Activated T-helper 1 cell treated with anti-CD3 and anti-CD28 coated beads, Interleukin-2, amount 50 U/mL, for 16 hours (primary cell): ENCODE measurements at regions not wholly inside any gene's neighbourhood (a gene's known extent, or its start where the extent isn't known, plus 50 kb on each side); places are given as distances from the start of the nearest gene placed in this dataset.
"Not testable (repeated sequence)": the region's sequence is repeated elsewhere in the genome, so short reads cannot be mapped to it uniquely, and the experiment has no call there.

Experiments used
- DNase-seq, 2 donors: peaks; one replicate each; pipeline ENCODE4 v3.0.0-alpha.2; 2020; ENCODE audit warnings: low read depth in 1 of 2, low spot score in 1 of 2

DNA sequence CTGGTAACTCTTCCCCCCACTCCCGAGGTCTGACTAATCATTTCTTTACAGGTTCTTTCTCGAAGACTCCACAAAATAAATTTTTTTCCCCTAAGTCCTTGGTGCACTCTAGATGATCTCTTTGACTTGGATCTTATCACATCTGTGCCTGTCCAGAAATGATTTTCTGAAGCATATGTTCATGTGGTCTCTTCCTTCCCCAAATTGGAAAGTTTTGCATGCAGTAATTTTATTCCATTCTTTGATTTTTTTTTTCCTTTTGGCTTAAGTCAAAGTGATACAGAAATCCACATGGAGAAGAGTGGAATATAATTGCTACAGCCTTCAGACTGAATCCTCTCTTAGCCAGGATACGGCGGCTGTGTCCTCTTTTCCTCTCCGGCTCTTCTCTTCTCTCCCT, 213.3 kb downstream of the BMP4 start:
- no peak for DNase-seq

- DNase-seq = no peak
Measured at GRCh38 chr14:53742233-53742620, 214.4 kb downstream of the BMP4 start.

DNA sequence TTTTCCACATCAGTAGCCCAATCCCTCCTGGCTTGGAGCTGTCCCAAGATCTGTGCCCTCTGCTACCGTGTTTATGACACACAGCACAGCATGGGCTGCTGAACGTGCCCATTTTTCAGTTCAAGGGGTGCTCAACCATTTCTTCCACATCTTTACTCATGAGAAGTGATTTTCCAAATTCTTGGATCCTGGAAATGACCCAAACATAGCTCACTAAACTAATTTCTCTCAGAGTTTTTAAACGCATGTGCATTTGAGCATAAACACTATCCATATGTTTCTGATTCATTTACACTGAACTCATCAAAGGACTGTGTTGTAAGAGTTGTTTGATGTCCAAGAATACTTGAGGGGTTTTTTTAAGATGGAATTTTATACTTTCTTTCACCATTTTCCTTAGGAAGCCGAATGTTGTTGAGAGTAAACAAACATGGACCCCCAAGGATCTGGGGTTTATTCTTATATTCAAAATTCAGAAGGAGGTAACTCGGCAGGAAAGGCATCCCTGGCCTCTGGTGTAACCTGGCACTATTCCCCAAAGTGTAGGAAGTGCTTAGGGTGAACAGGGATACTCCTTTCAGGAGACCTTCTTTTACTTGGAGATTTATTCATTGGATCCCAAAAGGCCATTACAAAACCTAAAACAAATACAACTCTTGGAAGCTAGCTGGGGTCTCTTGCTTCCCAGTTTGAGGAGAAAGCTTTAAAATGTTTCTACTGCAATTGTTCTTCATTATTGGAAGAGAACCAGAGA, 215.0 kb downstream of the BMP4 start:
- no peak for DNase-seq

GRCh38 chr14:53740570-53740969, 216.1 kb downstream of the BMP4 start:
- no peak for DNase-seq

- no peak for DNase-seq
Measured at GRCh38 chr14:53735916-53736315, 220.7 kb downstream of the BMP4 start.

DNA sequence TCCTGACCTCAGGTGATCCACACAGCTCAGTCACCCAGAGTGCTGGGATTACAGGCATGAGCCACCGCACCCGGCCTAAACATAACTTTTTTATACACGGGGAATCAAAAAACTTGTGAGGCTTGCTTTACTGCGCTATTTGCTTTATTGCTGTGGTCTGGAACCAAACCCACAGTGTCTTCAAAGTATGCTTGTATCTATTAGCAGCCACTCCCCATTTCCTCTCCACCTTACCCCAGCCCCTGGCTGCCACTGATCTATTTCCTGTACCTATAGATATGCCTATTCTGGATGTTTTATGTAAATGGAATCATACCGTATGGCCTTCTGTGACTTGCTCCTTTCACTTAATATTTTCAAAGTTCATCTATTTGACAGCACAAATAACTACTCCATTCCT, 233.4 kb downstream of the BMP4 start:
- no peak for DNase-seq

DNA sequence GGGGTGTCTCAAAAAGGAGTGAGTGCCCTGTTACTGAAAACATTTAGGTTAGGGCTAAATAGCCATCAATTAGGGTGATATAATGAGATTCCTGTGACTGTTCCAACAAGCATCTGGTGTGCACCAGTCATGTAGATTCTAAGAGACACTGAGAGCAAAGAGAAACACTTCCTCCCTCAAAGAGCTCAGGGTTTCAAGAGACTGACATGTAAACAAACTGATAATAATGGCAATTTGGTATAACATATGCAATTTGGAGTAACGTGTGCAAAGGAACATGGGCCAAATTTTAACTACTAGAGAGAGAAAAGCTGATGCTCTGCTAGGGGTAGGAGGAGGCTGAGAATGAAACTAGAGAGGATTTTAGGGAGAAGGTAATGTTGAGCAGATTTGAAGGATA, 237.1 kb downstream of the BMP4 start:
- DNase-seq = no peak

GRCh38 chr14:53716578-53716977, 240.0 kb downstream of the BMP4 start:
- no peak for DNase-seq

DNA sequence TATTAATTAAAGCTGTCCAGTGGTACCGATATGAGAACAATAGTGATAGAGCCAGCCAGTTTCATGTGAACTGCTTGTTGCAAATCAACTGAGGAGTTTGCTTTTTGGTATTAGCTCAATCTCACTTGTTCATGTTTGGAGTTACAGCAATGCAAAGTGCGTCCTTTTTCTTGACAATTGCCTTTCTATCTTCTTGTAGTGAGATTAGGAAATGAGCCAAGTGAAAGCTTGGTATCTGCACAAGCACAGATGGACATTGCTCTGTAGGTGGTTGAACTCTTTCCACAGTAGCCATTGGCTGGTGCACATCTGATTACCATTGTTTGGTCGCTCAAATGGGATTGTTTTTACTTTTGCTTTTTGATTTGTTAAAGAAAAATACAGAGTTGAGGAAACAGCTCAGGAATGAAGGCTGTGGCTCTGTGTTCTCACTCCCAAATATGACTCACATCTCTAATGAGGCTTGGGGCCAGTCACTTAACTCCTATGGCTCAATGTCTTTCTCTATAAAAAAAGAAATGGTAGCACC, 241.4 kb downstream of the BMP4 start:
- DNase-seq = no peak

DNA sequence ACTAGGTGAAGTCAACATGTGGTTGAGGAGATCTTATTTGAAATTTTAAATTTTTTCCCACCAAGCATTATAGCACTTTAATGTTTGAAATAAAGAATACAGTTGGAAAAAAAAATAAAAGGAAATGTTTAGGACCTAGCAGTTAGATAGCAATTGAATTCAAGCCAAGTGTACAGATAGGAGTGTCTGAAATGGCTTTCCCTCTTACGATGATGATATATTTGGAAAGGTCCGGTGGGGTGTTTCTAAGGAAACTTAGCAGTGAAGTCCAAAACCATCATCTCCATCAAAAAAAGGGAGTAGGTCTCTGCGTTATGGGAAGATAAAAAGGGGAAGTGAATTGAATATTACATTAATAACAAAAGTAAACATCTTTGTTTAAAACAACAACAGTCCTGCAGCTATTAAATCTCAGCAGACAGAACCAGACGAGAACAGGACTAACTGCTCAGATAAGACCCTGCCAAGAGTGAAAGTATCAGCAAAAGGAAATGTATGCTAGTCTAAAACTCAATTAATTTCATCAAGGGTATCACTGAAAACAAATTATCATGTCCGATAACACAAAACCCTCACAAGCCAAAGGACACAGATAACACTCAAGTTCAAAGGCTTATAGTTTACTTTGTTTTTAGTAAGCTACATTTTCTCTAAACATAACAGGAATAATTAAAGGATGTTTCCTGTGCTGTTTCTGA, 242.0 kb downstream of the BMP4 start:
- DNase-seq = no peak

DNA sequence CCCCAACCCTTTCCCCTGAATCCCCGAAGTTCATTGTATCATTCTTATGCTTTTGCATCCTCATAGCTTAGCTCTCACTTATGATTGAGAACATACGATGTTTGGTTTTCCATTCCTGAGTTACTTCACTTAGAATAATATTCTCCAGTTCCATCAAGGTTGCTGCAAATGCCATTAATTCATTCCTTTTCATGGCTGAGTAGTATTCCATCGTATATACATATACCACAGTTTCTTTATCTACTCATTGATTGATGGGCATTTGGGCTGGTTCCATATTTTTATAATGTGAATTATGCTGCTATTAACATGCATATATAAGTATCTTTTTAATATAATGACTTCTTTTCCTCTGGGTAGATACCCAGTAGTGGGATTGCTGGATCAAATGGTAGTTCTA, 243.7 kb downstream of the BMP4 start:
- not testable (repeated sequence) for DNase-seq

DNA sequence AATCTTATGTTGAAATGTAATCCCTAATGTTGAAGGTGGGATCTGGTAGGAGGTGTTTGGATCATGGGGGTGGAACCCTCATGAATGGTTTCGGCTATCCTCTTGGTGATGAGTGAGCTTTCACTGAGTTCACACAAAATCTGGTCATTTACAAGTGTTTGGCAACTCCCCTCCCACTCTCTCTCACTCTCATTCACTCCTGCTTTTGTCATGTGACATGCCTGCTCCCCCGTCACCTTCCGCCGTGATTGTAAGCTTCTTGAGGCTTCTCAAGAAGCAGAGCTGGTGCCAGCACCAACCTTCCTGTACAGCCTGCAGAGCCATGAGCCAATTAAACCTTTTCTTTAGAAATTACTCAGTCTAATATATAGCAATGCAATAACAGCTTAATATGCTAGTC, 245.4 kb downstream of the BMP4 start:
- no peak for DNase-seq

DNA sequence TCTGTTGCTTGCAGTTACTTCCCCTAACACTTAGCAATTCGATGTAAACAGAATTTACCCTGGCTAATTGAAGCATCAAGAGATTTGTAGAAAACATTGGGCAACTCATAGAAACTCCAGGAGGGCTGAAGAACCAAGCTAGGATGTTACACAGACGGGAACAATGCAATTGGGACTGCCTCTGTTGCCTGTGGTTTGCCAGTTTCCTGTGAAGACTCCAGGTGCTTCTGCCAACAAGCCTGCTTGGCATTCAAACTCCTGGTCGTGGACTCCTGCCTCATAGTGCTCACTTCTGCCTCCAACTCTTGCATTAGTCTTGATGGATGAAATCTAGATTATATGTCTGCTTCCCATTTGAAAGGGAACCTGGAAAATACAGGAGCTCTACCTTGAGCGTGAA, 246.0 kb downstream of the BMP4 start:
- DNase-seq = no peak

- no peak for DNase-seq
Measured at GRCh38 chr14:53709381-53709780, 247.2 kb downstream of the BMP4 start.

GRCh38 chr14:53703457-53703856, 253.2 kb downstream of the BMP4 start:
- DNase-seq = no peak

GRCh38 chr14:53701108-53701875, 255.3 kb downstream of the BMP4 start:
- DNase-seq = no peak

DNA sequence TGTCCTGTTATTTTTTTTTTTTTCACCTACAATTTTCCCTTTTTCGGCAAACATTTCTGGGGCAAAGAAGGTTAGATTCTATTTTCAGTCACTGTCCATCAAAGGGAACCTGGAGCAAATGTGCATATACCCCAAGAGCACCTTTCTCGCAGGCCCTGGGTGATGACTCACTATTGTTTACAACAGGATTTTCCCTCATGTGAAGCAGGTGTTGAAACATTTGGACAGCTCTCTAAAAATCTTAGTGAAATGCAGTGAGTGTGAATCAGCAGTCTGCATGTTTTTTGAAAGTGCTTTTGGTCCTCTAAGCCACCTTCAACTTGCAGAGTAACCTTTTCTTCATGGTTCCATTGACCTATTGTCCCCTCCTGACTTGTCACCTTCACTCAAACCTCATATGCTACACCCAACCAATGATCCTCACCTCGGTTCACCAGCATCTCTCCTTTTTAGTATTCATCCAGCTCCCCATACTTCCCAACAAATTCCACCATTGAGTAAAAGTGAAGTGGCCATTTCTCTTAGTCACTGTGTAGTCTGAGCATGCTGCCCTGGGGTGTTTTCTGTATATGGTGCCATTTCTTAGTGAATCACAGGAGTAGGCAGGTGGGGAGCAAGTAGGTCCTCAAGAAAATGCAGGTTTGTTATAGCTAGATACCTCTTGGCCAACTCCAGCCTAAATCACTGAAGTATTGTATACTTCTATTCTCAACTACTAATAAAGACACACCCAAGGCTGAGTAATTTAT, 260.2 kb downstream of the BMP4 start:
- no peak for DNase-seq

DNA sequence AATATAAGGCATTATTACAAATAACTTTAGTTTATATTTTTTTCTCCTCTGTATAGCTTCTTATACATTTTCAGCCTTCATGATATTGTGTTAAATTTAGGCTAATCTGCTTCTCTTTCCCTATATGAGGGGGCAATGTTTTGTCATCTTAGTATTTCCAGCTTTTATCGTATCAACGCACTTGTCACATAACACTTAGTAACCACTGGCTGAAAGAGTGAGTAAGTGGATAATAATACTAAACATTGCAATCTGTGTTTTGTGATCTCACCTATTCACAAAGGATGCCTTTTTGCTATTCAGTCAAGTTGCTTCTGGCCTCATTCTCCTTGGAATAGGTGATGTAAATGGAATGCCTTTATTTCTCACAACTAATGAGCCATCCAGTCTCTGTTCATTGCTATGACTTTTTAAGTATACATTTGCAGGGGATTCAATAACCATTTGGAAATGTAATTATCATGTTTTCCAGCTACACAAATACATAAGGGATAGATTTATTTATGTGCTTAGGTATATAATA, 260.9 kb downstream of the BMP4 start:
- DNase-seq = no peak

GRCh38 chr14:53692885-53693284, 263.7 kb downstream of the BMP4 start:
- no peak for DNase-seq

GRCh38 chr14:53692451-53692850, 264.2 kb downstream of the BMP4 start:
- no peak for DNase-seq

- no peak for DNase-seq
Measured at GRCh38 chr14:53683229-53683628, 273.4 kb downstream of the BMP4 start.
